CD4-positive, alpha-beta T cell treated with Interleukin-2 at 100 ng/mL for 4 hours (primary cell): ENCODE measurements at regions not wholly inside any gene's neighbourhood (a gene's known extent, or its start where the extent isn't known, plus 50 kb on each side); places are given as distances from the start of the nearest gene placed in this dataset.

ENCODE experiments used
- DNase-seq: peaks from one replicate; pipeline ENCODE4 v3.0.0-alpha.2; 2020; ENCODE audit warnings: low spot score

DNA sequence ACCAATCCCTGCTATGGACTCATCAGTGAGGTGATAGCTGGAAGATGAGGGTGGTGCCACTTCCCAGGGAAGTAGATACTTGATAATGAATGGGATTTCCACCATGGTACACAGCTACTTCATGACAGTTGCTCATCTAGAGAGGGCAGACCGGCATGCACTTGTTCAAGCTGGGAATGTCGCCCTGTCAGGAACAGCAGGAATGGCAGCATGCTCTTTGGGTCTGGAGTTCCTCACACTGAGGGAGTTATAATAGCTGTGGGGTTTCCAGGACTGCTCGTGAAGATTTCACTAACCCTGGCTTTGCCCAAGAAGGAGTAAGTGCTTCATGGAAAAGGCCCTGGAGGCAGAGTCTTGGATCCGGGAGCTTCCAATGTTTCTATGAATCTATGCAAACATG lies 129.2 kb downstream of the PSMG1 start:
- DNase-seq: no peak

DNA sequence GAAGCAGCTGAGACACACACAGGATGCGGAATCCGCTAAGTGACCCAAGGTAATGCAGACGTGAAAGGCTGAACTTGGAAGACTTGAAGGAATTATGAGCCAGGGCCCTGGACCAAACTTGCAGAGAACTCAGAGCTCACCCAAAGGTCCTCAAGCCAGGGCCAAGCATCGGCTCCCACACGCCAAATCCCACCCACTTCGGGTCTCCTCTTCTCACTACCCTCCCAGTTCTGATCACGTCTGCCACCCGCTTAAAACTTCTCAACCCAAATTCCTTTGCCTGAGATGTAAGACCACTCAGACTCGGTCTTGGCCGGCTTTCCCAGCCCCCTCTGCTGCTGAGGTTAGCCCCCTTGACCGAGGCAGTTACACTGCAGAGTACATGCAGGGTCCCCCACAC lies 130.1 kb downstream of the PSMG1 start:
- no peak for DNase-seq

DNA sequence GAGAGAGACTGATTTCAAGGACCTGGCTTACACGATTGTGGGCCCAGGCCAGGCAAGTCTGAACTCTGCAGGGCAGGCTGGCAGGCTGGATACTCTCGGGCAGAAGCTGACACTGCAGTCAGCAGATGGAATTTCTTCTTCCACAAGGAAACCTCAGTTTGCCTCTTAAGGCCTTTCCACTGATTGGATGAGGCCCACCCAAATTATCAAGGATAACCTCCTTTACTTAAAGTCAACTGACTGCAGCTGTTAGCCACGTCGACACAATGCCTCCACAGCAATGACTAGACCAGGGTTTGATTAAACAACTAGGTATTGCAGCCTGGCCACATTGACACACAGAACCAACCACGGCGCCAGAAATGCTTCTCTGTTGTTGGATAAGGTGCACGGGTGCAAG lies 130.5 kb downstream of the PSMG1 start:
- DNase-seq: no peak

DNA sequence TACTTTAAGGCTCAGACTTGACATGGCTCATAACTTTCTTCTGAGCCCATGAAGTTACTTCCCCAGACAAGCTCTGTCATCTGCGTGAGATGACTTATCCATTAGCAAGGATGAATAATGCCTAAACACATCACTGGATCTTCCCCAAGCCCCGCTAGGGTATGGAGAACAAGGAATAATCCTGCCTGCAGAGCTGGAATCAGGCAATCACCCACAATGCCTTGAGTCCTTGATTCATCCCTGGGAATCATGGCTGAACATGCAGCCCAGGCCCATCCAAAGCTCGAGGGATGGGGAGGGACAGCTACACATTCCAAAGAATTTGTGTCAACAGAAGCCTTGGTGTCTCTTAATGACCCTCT lies 131.7 kb downstream of the PSMG1 start:
- no peak for DNase-seq

DNA sequence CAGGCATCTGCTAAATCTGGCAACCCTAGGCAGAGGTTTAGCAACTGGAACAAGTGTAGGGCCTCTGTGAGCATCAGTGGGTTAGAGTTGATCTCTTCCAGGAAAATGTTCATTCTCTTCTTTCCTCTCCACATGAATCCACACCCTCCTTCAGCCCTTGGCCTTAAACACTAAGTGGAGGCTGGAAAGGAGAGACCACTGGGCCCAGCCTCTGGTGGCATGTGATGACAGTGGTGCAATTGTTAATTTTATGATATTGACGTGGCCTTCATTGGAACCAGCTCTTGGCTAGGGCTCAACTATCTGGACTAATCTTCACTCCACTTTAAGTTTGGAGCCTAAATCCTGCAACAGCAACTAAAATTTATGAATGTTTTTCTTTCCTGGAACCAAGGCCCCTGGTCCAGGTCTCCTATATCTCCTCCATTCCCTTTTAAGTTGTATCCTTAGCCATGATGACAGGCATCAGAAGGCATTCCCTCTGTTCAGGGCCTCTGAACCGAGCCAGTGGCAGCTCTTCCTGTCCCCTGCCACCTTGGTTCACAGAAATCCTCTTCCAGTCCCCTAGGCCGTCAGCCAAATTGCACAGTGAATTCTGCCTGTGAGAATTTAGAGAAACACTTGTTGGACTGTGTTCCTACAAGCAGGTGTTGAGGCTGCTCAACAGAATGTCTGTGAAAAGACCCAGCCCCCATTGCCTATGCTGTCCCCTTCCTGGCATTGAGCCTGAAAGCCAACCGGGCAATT lies 132.2 kb downstream of the PSMG1 start:
- no peak for DNase-seq

DNA sequence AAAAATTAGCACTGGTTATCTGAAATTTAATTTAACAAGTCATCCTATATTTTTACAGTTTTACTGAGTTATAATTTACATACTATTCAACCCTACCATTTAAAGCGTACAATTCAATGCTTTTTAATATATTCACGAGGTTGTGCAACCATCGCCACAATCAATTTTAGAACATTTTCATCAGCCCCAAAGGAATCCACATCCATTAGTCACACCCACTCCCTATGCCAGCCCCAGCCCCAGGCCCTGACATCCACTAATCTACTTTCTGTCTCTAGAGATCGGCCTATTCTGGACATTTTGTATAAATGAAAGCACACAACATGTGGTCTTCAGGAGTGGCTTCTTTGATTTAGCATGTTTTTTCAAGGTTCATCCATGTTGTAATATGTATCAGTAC lies 134.7 kb downstream of the PSMG1 start:
- no peak for DNase-seq

DNA sequence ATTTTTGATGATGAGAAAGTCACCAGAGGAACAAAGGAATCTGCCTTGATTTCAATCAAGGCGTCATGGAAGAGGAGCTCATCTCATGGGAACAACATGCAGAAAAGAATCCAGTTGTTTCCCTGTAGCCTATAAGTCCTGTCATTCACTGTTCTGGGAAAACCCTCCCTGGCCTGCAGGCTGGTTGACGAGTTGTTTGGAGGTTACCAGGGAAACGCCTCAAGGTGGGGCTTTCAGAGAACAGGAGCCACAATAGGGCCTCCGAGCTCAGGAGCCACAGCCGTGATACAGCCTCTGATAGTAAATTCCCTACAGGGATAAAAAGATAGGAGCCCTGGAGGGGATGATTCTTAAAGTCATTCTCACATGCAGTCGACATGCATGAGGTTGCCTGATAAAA lies 135.2 kb downstream of the PSMG1 start:
- DNase-seq: no peak

DNA sequence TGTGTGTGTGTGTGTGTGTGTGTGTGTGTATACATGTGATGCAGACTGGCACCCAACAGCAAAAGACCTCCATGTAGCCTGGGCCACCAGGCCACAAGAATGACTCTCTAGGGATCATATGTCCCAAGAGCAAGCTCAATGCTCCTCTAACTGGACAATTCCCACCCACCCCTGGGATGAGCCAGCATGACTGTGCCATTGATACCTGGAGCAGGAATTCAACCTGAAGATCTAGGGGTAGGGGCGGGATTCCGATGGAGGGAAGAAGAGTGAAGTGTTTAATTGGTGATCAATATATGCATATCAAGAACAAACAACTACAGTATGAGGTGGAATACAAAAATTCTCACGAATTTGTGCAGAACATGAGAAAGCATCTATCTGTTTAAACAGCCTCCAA lies 136.2 kb downstream of the PSMG1 start:
- no peak for DNase-seq

DNA sequence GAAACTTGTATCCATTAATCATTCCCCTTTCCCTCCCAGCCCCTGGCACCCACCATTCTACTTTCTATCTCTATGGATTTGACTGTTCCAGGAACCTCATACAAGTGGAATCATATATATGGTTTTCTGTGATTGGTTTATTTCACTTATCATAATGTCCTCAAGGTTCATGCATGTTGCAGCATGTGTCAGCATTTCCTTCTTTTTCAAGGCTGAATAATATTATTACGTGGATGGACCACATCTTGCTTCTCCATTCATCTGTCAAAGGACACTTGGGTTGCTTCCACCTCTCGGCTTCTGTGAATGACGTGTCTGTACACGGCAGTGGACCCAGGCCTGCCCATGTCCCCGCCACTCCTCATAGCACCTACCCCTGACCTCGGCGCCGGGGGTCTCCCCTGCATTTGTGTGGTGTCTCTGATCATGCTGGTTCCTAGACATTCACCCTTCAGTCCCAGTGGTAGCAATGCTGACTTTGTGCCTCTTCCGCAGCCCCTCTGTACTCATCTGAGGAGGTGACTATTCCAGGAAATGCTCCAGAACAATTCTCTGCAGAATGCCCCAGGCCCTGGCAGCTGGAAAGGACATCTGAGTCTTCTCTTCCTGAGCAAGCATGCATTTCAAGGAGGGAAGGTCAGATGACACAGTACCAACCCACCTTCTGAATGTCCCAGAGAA lies 136.9 kb downstream of the PSMG1 start:
- no peak for DNase-seq

DNA sequence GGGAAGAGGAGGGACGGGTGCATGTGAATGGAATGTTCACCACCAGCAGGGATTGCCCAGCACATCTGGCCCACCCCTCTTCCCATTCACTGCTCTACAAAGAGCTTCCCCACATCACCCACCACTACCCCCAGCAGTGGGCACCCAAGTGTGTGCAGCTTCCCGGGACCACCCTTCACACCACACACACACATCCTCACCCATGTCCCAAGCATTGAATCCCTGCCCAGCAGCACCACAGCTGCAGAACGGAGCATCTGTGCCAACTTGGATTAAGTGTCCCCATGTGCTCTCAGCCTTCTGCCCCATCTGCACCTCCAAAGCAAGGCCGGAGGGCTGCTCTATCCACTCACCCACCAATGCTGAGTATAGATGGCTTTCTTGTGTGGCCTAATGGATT lies 141.4 kb downstream of the PSMG1 start:
- no peak for DNase-seq

DNA sequence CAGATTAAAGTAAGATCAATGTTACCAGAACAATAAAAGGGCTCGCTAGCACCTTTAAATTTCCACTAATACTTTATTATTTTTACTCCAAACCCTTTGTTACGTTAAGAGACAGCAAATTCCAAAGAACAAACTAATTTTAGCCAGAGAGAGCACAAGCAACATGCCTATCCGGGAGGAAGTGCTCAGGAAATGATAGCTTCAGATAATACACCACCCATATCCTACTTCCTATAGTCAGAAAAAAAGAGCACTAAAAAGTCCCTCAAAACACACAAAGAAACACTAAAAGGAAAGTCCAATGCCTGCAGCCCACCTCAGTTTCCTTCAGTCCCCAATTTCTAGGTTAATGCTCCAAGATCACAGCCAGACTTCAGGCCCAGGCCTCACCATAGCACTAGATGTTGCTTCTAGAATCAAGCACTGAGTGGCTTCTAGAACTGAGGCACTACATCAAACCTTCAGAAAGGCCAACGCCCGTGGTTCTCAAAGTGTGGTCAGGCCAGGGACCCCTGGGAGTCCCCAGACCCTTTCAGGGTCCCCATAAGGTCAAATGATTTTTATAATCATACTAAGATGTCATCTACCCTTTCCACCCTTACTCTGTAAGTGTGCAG lies 142.6 kb downstream of the PSMG1 start:
- no peak for DNase-seq

DNA sequence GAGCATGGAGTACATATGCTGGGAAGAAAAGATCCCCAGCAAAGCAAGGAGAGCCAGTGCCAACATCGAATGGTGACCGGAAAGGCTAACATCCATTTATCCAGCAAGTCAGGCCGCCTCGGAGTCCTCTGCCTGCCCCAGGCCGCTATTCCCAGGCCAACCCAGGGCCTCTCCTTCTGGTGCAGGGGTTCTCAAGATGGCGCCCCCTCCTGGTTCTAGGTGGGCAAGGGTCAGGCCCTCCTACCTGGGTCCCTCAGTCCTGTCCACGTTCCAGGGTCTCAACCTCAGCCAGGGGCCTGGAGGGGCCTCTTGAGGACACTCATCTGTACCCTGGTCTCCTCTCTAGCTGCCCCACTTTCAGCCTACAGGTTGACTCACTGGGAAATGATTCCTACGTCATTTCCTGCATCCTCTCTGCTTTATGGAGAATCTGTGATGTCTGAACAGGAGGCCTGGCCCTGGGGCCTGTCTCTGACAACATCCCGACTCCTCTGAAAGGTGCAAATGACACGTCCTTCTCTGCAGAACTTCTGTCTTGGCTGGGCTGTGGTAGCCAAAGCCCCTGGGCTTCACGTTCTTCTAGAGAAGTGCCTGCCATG lies 145.3 kb downstream of the PSMG1 start:
- DNase-seq: no peak

DNA sequence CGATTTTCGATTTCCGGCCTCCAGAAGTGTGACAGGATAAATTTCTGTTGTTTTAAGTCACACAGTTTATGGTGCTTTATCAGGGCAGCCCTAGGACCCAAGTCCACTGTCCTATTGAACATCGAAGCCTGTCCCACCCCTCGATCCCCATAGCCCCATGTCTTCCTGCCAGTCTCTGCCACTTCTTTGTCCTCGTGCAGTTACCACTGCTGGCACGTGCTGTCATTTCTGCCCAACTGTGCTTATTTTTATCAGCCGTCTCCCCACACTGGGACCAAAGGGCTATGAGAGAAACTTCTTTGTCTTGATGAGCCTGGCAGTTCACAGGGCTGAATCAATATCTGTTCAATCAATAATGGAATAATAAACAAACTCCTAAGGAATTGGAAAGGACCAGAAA lies 146.7 kb downstream of the PSMG1 start:
- DNase-seq: no peak

DNA sequence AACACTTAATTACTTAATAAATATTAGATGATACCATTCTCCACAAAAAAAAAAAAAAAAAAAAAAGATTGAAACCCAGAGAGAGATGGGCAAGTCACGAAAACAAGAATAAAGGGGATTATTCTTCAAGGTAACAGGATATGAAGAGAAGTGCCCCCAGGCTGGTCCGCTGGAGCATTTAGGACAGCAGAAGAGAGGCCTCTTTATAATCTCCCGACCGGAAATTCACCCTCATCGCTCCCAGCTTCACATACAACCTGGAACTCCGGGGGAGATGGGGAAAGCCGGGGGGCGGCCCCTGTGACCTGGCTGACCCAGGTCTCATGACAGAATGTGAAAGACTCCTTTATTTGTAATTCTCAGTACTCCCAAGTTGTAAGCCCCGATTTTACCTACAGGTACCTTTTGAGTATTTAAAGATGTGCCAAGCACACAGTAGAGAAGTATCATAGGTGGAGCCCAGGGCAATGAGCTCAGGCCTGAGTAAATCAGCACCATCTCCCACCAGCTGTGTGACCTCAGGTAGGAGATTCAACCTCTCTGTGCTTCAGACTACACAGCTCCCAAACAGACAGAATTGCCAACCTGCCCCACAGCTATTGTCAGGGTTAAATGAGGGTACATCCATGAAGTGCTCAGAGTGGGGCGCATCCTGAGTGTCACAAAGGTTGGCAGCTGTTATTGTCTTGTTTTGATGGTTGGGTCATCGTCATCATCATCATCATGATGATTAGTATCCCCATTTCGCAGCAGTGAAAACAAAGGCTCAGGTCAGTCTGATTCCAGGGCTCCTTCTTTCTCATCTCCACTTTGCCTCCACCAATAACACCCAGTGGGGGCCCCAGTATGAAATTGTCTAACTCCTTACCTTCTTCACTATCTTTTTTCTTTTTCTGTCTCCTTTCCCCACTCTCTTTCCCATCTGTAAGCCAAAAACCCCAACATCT lies 148.4 kb downstream of the PSMG1 start:
- no peak for DNase-seq

DNA sequence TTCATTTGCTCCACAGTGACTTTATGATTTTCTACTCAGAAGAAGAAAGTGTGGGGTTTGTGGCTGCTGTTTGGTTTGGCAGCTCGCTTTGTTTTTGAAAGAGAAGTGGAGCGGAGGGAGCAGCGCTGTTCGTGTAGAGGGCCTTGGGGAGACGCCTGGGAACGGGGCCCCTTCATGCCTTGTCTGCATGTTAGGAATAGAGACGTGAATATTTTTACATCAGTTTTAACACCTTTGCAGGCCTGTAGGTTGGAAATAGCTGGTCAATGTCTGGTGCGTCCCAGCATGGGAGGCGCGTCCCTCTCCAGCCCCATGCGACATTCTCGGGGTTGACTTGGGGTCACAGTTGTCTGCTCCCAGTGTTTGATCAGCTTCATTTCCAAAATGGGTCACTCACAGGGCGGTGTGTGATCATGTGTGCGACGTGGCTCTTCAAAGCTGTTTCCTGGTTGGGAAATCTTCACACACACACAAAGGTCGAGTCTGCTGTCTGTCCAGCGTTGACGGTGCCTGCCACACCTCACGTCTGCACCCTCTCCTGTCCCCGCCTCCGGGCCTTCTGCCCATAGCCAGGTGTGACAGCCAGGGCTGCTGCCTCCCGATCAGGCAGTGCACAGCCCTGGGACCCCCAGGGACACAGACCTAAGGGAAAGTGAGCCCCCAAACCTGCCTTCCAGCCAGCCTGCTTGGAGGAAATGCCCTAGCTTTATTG lies 149.2 kb downstream of the PSMG1 start:
- no peak for DNase-seq

DNA sequence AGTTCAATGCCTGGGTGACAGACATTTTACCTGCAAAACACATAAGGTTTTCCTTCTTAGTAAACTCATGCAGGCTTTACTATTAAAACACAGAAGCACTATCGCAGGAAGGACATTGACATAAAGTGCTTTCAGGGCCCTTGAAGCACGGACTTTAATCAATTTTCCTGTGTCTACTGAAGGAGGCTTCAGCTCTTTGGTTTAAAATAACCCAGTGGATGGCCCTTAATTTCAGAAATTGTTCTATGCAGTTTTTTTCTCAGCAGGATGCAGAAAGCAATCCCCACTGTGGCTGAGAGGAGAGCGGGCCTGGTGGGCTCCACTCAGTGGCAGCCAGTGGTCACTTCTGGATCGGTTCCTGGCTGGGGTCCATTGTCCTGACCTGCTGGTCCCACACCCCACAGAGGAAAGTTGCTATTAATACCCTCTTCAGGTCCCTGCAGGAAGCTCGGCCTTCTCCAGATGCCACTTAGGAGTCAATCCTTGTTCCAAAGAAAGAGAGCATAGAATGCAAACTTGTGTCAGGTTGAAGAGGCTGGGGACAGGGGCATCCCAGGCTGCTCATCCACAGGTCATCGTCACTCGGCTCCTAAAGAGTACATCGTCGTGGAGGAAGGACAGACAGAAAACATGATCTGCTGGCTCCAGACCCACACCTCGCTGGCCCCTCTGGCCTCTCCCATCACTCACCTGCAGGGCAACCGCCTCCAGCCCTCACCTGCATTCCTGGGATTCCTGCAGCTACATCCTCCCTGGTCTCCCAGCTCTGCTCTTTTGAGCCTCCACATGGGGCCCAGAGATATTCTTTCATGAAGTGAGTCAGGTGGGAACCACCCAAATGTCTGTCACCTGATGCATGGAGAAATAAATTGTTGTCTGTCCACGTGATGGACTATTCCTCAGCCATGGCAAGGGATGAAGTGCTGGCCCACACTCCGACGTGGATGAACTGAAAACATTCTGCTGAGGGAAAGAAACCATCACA lies 153.1 kb downstream of the PSMG1 start:
- no peak for DNase-seq

DNA sequence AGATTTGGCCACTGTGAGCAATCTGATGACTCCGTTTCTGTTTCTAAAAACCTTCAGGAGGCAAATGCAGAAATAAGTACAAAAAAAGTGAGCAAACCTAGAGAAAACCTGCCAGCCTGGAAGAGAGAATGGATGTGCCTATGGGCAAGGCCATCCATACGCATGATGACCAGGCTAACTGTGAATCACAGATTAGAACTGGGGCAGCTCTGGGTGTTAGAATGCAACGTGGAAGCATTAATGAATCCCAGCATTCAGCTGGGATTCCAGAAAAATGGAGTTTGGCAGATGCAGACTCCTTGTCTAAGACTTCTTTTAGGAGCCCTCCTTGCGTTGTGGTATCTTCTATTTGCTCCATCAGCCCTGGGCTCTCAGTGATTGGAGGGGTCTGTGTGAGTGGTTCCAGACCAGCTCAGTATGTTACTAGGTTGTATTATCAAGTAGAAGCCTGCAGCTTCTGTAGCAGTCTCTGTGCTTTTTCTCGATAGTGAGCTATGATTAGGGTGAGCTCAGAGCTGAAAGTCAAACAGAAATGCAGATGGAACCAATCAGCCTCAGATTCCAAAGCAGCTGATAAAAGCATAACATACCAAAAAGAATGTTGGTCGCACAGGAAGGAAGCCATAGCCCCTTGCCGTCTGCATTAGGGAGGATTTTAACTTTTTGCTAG lies 154.0 kb downstream of the PSMG1 start:
- DNase-seq: no peak

DNA sequence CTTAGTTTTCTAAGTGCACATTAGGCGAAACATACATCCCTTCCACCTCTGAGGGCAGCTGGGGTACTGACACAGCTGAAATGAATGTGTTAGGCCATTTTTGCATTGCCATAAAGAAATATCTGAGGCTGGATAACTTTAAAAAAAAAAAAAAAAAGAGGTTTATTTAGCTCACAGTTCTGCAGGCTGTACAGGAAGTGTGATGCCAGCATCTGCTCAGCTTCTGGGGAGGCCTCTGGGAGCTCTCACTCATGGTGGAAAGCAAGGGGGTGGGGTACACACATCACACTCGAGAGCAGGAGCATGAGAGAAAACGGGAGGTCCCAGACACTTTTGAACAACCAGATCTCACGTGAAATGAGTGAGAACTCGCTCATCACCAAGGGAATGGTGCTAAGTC lies 158.1 kb downstream of the PSMG1 start:
- DNase-seq: no peak

DNA sequence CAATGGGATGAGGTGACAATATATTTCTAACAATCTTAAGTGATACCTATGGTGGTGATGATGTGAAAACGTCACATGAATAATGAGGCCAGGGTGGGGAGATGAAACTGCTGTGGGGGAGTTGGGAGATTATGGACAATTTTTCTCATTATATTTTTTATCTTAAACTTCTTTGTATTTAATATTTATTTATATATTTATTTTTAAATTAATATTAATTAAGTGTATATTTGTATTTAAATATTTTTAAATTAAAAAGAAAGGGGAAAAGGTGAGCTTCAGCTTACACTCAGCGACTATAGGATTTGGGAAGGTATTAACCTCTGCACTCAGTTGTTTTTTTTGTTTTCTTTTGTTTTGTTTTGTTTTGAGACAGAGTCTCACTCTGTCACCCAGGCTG lies 158.7 kb downstream of the PSMG1 start:
- DNase-seq: no peak
